A204.1 (cell line): ENCODE measurements at regions not wholly inside any gene's neighbourhood (a gene's known extent, or its start where the extent isn't known, plus 50 kb on each side); places are given as distances from the start of the nearest gene placed in this dataset.
"Not testable (repeated sequence)": the region's sequence is repeated elsewhere in the genome, so short reads cannot be mapped to it uniquely, and the experiment has no call there.

ENCODE experiments used
- FAIRE-seq: peaks from 2 replicates; lab custom pipeline; 2012; peaks lifted over from hg19 to GRCh38; lab: Jason Lieb, UNC

GRCh38 chr2:16199241-16199640 lies 258.9 kb downstream of the MYCN start:
- not testable (repeated sequence) for FAIRE-seq

DNA sequence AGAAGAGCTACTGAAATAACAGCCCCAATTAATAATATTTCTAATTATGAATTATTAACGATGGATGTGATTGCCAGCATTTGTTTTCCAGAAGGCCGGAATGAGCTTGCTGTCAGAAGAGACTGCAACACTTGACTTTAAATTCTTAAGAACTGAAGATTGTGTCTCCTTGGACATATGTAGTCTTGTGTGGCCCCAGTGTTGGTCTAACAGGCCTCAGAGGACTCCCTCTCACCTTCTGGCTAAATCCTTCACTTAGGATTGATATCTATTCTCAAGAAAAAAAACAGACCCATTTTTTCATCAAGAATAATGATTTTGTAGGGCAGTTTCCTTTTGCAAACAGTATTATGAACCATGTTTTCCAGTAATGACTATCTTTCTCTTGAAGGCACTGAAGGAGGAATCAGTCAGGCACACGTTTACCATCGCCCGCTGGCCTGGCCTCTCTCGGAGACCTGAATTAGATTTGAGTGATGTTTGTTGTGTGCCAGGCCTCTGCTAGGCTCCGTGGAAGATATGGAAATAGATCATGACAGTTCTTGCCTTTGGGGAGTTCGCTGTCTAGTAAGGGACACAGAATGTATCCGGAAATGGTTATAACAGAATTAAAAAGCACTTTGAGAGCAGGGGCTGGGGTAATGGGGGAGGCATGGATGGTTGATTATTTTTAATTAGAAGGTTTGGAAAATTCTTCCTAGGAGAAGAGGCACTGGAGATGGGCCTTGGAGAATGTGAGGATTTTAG lies 258.0 kb downstream of the MYCN start:
- FAIRE-seq, result no peak

- no peak for FAIRE-seq
Measured at GRCh38 chr2:16197504-16198147, 257.3 kb downstream of the MYCN start.

DNA sequence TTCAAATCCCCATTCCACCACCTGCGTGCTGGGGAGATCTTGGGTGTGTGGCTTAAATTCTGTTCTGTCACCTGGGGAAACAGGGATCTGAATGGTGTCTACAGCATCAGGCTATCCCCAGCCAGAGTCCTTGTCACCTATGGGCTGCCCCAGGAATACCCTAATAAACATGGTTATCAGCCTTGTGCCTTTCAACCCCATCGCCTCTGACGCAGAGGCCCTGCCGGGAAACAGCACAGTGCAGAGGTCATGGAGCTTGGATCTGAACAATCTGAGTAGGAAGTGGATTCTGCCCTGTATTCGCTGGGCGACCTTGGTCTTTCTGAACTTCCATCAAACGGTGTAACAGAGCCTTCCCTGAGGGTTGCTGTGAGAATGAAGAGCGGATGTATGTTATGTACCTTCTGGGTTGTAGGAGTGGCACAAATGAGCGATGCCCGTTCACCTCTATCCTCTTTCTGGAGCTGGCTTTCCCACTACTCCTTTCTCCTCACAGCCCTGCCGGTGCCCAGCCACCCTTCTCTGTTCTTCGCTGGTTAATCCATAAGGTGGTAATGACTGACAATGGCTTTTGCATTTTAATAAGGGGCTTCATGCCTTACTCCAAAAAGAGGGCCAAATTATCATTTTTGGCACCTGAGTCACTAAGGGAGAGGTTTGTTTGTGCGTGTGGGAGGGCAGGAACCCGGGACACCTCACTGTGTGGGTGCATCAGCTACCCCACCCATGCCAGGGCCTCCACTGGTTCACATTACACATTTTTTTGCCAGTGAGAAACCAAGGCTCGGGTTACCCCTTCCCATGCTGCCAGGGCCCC lies 256.5 kb downstream of the MYCN start:
- FAIRE-seq, result no peak

- FAIRE-seq, result no peak
Measured at GRCh38 chr2:16195681-16196070, 255.3 kb downstream of the MYCN start.

GRCh38 chr2:16194931-16195680 lies 254.8 kb downstream of the MYCN start:
- no peak for FAIRE-seq

- FAIRE-seq, result no peak
Measured at GRCh38 chr2:16194530-16194929, 254.2 kb downstream of the MYCN start.

- no peak for FAIRE-seq
Measured at GRCh38 chr2:16194096-16194390, 253.7 kb downstream of the MYCN start.

DNA sequence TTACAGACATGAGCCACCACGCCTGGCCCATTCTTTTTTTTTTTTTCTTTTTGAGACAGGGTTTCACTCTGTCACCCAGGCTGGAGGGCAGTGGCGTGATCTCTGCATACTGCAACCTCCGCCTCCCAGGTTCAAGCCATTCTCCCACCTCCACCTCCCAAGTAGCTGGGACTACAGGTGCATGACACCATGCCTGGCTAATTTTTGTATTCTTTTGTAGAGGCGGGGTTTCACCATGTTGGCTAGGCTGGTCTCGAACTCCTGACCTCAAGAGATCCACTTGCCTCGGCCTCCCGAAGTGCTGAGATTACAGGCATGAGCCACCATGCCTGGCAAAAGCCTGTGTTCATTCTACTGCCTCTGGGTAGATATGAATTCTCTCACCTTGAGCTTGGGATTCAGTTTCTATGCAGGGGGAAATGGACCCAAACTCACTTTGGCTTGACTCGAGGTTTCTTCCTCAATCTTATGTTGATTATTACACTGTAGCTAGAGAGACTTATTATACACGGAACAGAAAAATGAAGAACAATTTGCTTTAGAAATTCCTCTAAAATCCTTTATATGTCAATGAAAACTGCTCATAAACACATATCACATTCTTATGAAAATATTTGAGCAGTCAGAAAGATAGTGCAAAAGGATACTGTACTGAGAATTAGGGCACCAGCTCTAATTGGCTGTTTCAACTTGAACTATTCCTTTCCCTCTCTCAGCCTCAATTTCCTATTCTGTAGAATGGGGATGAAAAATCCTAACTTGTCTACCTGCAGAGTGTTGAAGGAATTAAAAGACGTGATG lies 252.3 kb downstream of the MYCN start:
- FAIRE-seq, result no peak

DNA sequence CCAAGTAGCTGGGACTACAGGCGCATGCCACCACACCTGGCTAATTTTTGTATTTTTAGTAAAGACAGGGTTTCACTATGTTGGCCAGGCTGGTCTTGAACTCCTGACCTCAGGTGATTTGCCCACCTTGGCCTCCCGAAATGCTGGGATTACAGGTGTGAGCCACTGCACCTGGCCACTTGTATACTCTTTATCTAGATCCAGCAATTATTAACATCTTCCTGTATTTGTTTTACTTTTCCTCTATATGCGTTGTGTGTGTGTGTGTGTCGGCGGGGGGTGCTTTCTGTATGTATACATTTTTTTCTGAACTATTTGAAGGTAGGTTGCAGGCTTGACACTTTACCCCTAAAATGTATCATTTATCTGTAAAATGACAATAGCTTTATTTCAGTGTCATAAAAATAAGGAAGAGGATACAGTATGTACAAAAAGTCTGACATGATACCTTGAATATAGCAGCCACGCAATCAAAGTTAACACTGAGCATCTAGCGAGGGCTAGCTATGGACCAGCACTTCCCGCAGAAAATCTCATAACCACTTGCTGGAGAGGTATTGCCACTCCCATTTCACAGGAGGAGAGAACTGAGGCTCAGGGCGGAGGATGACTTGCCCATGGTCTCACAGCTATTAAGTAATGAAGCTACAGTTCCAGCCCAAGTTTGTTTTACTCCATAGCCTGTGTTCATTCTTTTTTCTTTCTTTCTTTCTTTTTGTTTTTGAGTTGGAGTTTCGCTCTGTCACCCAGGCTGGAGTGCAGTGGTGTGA lies 251.3 kb downstream of the MYCN start:
- no peak for FAIRE-seq

DNA sequence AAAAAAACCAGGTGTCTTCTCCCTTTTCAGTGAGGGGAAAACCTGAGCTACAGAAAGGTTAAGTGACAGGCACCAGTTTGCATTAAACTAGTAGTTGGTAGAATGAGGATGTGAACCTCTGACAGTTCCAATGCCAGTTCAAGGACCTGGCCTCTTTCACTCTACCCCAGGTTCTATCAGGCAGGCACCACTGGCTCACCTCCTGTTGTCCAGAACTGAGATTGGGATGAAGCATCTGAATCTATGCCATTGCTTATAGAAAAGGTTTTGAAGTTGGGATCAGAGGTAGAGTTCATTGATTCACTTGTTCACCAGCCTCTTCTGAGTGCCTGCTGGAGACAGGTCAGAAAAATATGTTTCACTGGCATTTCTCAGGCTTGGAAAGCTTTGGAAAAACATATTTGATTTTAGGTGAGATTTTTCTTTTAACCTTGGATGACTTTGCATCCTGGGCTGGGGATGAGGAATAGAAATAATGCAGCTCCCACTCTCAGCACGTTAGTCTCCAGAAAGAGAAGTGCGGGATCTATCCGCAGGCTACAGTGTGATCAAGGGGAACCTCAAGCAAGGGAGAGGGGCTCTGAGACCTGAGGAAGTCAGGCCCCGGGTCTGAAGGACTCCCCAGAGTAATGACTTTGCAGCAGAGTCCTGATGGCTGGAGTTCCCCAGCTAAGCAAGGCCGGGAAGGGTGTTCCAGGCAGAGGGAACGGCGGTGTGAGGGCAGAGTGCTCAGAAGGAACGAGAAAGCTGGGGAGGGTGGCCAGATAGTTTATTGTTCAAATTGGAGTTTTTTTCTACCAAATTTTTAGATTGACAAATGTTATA lies 250.3 kb downstream of the MYCN start:
- no peak for FAIRE-seq

DNA sequence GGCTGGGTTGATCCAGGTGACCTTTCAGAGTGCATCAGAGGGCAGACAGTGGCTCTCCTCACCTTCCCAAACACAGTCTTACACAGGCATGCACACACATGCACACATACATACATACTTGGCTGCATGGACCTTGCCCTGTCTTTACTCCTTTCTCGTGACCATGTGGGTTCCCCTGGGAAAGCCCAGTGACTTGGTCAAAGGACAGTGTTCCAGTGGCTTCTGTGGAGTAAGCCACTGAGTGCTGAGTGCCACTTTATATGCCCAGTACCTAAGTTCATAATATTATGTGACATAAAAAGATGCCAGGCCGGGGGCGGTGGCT lies 249.4 kb downstream of the MYCN start:
- no peak for FAIRE-seq

- FAIRE-seq, result no peak
Measured at GRCh38 chr2:16189029-16189835, 248.9 kb downstream of the MYCN start.

DNA sequence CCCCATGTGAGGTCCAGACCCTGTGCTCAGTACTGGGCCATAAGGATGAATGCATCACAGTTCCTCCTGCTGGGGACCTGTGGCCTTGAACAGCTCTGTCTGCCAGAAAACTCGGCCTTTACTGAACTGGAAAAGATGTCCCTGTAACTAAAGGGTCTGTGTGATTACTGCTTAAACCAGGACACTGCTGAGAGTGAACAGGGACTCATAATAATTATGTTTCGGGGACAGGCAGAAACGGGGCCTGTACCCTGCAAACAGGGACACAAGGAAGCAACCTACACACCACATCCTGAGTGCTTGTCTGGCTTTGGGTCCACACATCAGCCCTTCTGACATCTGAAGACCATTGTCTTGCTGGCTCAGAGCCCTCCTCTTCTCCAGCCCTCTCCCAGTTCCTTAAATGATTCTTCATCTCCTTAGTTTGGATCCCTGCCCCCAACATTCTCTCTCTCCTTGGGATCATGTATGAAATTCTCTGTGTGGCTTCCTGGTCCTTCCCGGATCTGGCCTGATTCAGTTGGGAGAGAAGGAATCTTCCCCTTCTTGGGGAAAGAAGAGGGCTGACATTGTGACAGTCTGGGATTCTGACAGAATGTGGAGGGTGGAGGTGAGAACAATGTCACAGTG lies 248.0 kb downstream of the MYCN start:
- FAIRE-seq, result no peak

DNA sequence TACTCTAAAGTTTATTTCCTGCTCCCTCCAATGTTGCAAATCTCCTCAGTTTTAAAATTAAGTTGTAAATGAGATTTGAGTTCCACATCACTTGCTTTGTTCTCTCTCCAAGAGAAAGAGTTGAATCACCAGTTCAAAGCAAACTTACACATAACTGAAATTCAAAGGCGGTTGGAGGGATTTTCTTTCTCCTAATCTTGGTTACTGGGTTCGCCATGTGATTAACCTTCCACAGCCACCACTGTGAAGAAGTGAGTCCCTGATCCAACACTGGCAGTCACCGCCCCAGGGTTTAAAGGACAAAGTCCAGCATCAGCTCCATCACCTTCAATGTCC lies 247.1 kb downstream of the MYCN start:
- FAIRE-seq, result no peak

DNA sequence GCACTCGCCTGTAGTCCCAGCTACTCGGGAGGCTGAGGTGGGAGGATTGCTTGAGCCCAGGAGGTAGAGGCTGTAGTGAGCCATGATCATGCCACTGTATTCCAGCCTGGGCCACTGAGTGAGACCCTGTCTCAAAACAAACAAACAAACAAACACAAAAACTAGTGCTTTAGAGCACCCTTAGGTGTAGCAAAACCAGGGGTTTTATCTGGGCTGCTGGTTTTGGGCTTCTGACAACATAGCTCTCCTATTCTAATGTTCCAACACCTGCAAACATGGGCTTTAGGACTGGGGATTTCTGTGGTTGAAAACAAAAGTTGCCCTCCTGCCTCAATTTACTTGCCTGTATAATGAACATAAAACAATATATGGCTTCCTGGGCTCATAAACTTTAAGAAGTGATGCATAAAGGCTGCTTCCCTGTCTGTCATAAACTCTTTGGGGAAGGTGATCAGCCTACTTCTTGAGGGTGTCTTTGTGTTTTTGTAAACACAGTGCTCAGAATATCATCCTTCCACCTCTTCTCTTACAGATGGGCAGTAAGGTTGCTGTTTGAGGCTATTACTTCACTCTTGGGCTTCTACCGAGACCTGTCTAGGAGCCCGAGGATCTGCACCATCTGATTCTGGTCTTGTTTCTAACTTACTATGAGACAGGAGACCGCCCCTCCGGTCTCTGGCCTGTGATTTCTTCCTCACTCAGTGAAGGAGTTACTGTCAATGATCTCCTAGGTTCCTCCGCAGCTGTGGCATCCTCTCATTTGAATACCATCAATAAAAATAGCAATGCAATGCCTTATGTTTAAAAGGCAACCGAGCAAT lies 246.5 kb downstream of the MYCN start:
- FAIRE-seq, result no peak

DNA sequence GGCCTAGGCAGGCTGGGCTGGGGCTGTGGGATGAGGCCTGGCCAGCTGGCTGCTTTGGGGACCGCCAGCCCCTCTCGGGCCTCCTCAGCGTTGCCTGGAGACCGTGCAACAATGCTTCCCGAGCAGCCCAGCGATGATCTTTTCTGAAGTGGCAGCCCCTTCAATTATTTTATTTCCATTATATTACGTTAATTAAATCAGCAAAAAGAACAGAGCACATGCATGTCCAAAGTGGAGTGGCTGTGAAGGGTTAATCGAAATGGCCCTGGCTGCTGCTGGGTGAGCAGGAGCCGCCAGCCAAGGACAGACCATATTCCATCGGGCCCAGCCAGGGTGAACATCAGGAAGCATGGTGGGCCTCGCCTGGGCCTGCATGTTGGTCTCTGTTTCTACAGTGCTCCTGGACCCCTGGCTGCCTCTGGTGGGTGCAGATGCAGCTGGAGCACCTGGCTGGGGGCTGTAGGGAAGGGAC lies 245.5 kb downstream of the MYCN start:
- no peak for FAIRE-seq
